ENCODE measurements at regions not wholly inside any gene's neighbourhood (a gene's known extent, or its start where the extent isn't known, plus 50 kb on each side); places are given as distances from the start of the nearest gene placed in this dataset.

DNA sequence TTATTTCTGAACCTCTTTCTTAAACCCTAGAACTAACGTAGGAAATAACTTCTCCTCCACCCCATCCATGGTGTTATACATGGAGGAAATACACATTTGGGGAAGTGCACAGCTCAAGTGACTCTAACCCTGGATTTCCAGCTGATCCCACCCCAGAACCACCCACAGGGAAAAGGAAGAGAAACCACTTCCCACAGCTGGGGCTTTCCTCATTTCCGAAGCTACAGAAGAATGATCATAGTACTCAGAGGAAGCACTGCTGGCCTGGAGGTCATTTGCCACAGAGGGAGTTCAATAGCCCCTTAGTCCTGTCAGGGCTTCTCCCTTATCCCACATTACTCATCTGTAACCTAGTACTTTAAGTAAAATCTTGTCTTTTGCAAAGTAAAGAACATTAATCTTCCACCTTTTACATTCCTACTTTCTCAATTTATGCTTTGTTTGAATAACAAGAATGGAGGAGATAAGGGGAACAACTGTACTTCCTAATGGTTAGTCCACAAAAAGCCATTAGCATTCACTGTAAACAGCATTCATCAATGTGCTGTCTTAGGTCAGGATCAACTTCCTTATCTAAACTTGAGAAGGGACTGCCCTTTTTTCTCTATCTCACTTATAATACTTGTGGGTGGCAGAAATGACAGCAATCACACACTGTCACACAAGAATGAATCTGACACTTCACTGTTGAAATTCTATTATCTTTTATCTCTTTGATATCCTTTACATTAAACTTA is 63.0 kb upstream of the RGS1 start:
- DNase-seq = no peak

DNA sequence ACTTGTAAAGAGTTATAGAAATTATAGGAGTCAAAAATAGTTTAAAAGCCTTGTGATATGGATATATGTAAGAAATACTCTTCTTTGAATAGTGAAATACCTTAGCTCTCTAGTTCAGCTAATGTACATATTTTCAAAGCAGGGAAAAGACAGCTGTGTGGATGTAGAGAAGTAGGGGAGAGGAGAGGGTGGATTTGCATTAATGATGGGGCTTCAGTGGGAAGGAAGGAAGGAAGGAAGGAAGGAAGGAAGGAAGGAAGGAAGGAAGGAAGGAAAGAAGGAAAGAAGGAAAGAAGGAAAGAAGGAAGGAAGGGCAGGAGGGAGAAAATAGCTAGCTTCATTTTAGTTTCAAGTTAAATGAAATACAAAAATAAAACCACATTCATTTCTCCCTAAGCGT is 62.4 kb upstream of the RGS1 start:
- TF ChIP-seq, protein P1, sequence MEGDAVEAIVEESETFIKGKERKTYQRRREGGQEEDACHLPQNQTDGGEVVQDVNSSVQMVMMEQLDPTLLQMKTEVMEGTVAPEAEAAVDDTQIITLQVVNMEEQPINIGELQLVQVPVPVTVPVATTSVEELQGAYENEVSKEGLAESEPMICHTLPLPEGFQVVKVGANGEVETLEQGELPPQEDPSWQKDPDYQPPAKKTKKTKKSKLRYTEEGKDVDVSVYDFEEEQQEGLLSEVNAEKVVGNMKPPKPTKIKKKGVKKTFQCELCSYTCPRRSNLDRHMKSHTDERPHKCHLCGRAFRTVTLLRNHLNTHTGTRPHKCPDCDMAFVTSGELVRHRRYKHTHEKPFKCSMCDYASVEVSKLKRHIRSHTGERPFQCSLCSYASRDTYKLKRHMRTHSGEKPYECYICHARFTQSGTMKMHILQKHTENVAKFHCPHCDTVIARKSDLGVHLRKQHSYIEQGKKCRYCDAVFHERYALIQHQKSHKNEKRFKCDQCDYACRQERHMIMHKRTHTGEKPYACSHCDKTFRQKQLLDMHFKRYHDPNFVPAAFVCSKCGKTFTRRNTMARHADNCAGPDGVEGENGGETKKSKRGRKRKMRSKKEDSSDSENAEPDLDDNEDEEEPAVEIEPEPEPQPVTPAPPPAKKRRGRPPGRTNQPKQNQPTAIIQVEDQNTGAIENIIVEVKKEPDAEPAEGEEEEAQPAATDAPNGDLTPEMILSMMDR (IDR thresholded peaks at IDR 0.05; ENCODE audit: low read length) = no peak
- TF ChIP-seq EZH2phosphoT487 (IDR thresholded peaks at IDR 0.05; ENCODE audit: low read length) = no peak
- TF ChIP-seq EZH2 (optimal IDR thresholded peaks at IDR 0.05; ENCODE audit: low read depth, low read length) = no peak
- Histone ChIP-seq H3K4me3 (ENCODE audit: low read length) (no peak overlapping the region), H3K9me2 (replicated peaks; ENCODE audit: insufficient read depth, low read length) (no peaks in the 10 kb centered on the region), H3K79me2 (ENCODE audit: low read length) (no peaks in the 10 kb centered on the region), H3F3A (ENCODE audit: insufficient read depth, low read length) (peaks cover 23% of the 10 kb centered on the region), H3K27ac (ENCODE audit: low read length) (no peak overlapping the region), H3K36me3 (replicated peaks; ENCODE audit: insufficient read depth, low read length) (no peaks in the 10 kb centered on the region), H3K4me1 (ENCODE audit: low read length) (peaks cover 37% of the 10 kb centered on the region), H3K9me3 (replicated peaks; ENCODE audit: insufficient read depth, low read length) (no peaks in the 10 kb centered on the region), H4K20me1 (ENCODE audit: insufficient read depth, low read length) (no peaks in the 10 kb centered on the region), H3K9ac (ENCODE audit: low read length) (no peak overlapping the region), H3K27me3 (replicated peaks; ENCODE audit: insufficient read depth, low read length) (no peaks in the 10 kb centered on the region), H2AFZ (ENCODE audit: low read length) (no peak overlapping the region), H3K4me2 (ENCODE audit: low read depth, low read length) (no peak overlapping the region)
- no peak for DNase-seq

More for the DNA sequence above, 63.0 kb upstream of the RGS1 start:
- Histone ChIP-seq H3K36me3 (replicated peaks; ENCODE audit: insufficient read depth, low read length) (no peaks in the 10 kb centered on the region), H3K4me3 (ENCODE audit: low read length) (no peak overlapping the region), H3K27me3 (replicated peaks; ENCODE audit: insufficient read depth, low read length) (no peaks in the 10 kb centered on the region), H3K4me2 (ENCODE audit: low read depth, low read length) (0 out of 2 replicates have a peak overlapping the region, but pooled peaks have one; percentile 1), H4K20me1 (ENCODE audit: insufficient read depth, low read length) (no peaks in the 10 kb centered on the region), H3K4me1 (ENCODE audit: low read length) (peaks cover 34% of the 10 kb centered on the region), H3K27ac (ENCODE audit: low read length) (no peak overlapping the region), H3F3A (ENCODE audit: insufficient read depth, low read length) (peaks cover 23% of the 10 kb centered on the region), H3K9ac (ENCODE audit: low read length) (no peak overlapping the region), H3K9me3 (replicated peaks; ENCODE audit: insufficient read depth, low read length) (no peaks in the 10 kb centered on the region), H3K79me2 (ENCODE audit: low read length) (no peaks in the 10 kb centered on the region), H3K9me2 (replicated peaks; ENCODE audit: insufficient read depth, low read length) (no peaks in the 10 kb centered on the region), H2AFZ (ENCODE audit: low read length) (0 out of 2 replicates have a peak overlapping the region, but pooled peaks have one; percentile 2)
- TF ChIP-seq EZH2phosphoT487 (IDR thresholded peaks at IDR 0.05; ENCODE audit: low read length) (no peak), EZH2 (optimal IDR thresholded peaks at IDR 0.05; ENCODE audit: low read depth, low read length) (no peak)
- TF ChIP-seq, protein P1 (IDR thresholded peaks at IDR 0.05; ENCODE audit: low read length) = no peak

DNA sequence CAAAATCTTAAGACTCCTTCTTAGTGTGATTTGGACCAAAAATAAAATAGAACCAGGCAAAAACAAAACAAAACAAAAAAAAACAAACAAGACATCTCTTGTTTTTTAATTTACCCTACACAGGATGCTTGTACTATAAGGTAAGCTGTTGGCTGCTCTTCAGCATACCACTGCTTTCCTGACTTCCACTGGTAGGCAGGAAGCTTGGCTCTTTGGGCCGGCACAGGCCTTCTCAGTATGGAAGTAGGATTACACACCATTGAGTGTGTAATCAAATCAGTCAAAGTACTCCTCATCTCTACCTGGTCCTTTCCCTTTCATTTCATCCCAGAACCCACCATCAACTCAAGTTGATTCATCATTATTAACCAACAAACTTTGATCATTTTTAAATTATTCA is 61.9 kb upstream of the RGS1 start:
- no peak overlapping the region for H3K27ac ChIP-seq (ENCODE audit: low read length)
- H3F3A ChIP-seq (ENCODE audit: insufficient read depth, low read length) = peaks cover 23% of the 10 kb centered on the region
- H3K9ac ChIP-seq (ENCODE audit: low read length) = no peak overlapping the region
- H3K4me3 ChIP-seq (ENCODE audit: low read length) = no peak overlapping the region
- H3K9me3 ChIP-seq (replicated peaks; ENCODE audit: insufficient read depth, low read length) = no peaks in the 10 kb centered on the region
- H3K27me3 ChIP-seq (replicated peaks; ENCODE audit: insufficient read depth, low read length) = no peaks in the 10 kb centered on the region
- peaks cover 40% of the 10 kb centered on the region for H3K4me1 ChIP-seq (ENCODE audit: low read length)
- H4K20me1 ChIP-seq (ENCODE audit: insufficient read depth, low read length) = no peaks in the 10 kb centered on the region
- no peak for DNase-seq
- no peaks in the 10 kb centered on the region for H3K79me2 ChIP-seq (ENCODE audit: low read length)
- no peak overlapping the region for H2AFZ ChIP-seq (ENCODE audit: low read length)
- TF ChIP-seq, protein P1 (IDR thresholded peaks at IDR 0.05; ENCODE audit: low read length) = no peak
- TF ChIP-seq EZH2 (optimal IDR thresholded peaks at IDR 0.05; ENCODE audit: low read depth, low read length) (no peak), EZH2phosphoT487 (IDR thresholded peaks at IDR 0.05; ENCODE audit: low read length) (no peak)
- no peak overlapping the region for H3K4me2 ChIP-seq (ENCODE audit: low read depth, low read length)
- no peaks in the 10 kb centered on the region for H3K9me2 ChIP-seq (replicated peaks; ENCODE audit: insufficient read depth, low read length)
- H3K36me3 ChIP-seq (replicated peaks; ENCODE audit: insufficient read depth, low read length) = no peaks in the 10 kb centered on the region

Measured in MM.1S (cell line).